ENCODE measurements at regions not wholly inside any gene's neighbourhood (a gene's known extent, or its start where the extent isn't known, plus 50 kb on each side); places are given as distances from the start of the nearest gene placed in this dataset.

DNA sequence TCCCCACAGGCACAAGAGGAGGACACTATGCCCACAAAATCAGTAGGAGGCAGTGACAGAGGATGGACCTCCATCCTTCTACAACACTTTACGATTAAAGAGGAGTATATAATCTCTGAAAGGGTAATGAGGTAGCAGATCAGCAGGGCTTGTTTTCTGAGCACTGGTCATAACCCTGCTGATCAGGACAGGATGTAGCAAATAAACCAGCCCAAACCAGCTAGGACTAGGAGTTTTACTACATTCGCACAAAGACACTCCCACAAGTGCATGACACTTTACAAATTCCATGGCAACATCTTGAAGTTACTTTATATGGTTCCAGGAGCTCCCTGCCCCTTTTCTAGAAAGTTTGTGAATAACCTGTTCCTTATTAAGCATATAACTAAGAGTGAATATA is 73.3 kb upstream of the CHD6 start:
- no peak for TF ChIP-seq EP300 (IDR thresholded peaks at IDR 0.05)
- TF ChIP-seq, protein P1, sequence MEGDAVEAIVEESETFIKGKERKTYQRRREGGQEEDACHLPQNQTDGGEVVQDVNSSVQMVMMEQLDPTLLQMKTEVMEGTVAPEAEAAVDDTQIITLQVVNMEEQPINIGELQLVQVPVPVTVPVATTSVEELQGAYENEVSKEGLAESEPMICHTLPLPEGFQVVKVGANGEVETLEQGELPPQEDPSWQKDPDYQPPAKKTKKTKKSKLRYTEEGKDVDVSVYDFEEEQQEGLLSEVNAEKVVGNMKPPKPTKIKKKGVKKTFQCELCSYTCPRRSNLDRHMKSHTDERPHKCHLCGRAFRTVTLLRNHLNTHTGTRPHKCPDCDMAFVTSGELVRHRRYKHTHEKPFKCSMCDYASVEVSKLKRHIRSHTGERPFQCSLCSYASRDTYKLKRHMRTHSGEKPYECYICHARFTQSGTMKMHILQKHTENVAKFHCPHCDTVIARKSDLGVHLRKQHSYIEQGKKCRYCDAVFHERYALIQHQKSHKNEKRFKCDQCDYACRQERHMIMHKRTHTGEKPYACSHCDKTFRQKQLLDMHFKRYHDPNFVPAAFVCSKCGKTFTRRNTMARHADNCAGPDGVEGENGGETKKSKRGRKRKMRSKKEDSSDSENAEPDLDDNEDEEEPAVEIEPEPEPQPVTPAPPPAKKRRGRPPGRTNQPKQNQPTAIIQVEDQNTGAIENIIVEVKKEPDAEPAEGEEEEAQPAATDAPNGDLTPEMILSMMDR (IDR thresholded peaks at IDR 0.05), result no peak
- TF ChIP-seq POLR2A (IDR thresholded peaks at IDR 0.05), result no peak
